ENCODE measurements at regions not wholly inside any gene's neighbourhood (a gene's known extent, or its start where the extent isn't known, plus 50 kb on each side); places are given as distances from the start of the nearest gene placed in this dataset.

GRCh38 chr4:181905708-181906107 lies 337.5 kb upstream of the TENM3 start:
- no peak for DNase-seq

GRCh38 chr4:181908168-181908567 lies 335.0 kb upstream of the TENM3 start:
- DNase-seq = no peak

- DNase-seq = no peak
Observed at GRCh38 chr4:181909368-181909767, 333.8 kb upstream of the TENM3 start.

- DNase-seq = no peak
Observed at GRCh38 chr4:181911420-181911819, 331.8 kb upstream of the TENM3 start.

GRCh38 chr4:181933471-181933870 lies 309.7 kb upstream of the TENM3 start:
- DNase-seq = no peak

- DNase-seq = no peak
Observed at GRCh38 chr4:181938631-181939030, 304.6 kb upstream of the TENM3 start.

- no peak for DNase-seq
Observed at GRCh38 chr4:181939199-181939945, 303.8 kb upstream of the TENM3 start.

- DNase-seq = no peak
Observed at GRCh38 chr4:181944527-181944926, 298.7 kb upstream of the TENM3 start.

GRCh38 chr4:181946902-181947301 lies 296.3 kb upstream of the TENM3 start:
- DNase-seq = no peak

- no peak for DNase-seq
Observed at GRCh38 chr4:181948839-181949382, 294.3 kb upstream of the TENM3 start.

GRCh38 chr4:181949704-181950312 lies 293.4 kb upstream of the TENM3 start:
- no peak for DNase-seq

GRCh38 chr4:181950372-181951127 lies 292.7 kb upstream of the TENM3 start:
- DNase-seq = no peak

GRCh38 chr4:181951265-181951664 lies 291.9 kb upstream of the TENM3 start:
- DNase-seq = no peak

GRCh38 chr4:181952478-181952877 lies 290.7 kb upstream of the TENM3 start:
- DNase-seq = no peak

- DNase-seq = no peak
Observed at GRCh38 chr4:181956512-181956911, 286.7 kb upstream of the TENM3 start.

- no peak for DNase-seq
Observed at GRCh38 chr4:181957088-181957487, 286.1 kb upstream of the TENM3 start.

- no peak for DNase-seq
Observed at GRCh38 chr4:181958446-181958845, 284.8 kb upstream of the TENM3 start.

- DNase-seq = no peak
Observed at GRCh38 chr4:181959121-181959520, 284.1 kb upstream of the TENM3 start.

GRCh38 chr4:181960384-181960783 lies 282.8 kb upstream of the TENM3 start:
- DNase-seq = no peak

GRCh38 chr4:181962321-181962720 lies 280.9 kb upstream of the TENM3 start:
- no peak for DNase-seq

- no peak for DNase-seq
Observed at GRCh38 chr4:181964731-181965130, 278.5 kb upstream of the TENM3 start.

- no peak for DNase-seq
Observed at GRCh38 chr4:181966104-181966551, 277.1 kb upstream of the TENM3 start.

- DNase-seq = no peak
Observed at GRCh38 chr4:181967401-181967800, 275.8 kb upstream of the TENM3 start.

- DNase-seq = no peak
Observed at GRCh38 chr4:181968371-181968770, 274.8 kb upstream of the TENM3 start.

Measured in CD4-positive, alpha-beta T cell treated with Interleukin-4 for 1 hour (primary cell).